CD4-positive, alpha-beta memory T cell (primary cell): ENCODE measurements at regions not wholly inside any gene's neighbourhood (a gene's known extent, or its start where the extent isn't known, plus 50 kb on each side); places are given as distances from the start of the nearest gene placed in this dataset.

Experiments used
- CTCF ChIA-PET: fragments of 350-600 bp; sonication (Branson Sonifier 250); formaldehyde crosslinking; loops from one replicate; lab custom pipeline; 2021; ENCODE audit warnings: inconsistent platforms; ENCODE audit not compliant: partially characterized antibody; lab: Charles Lee
- POLR2A ChIA-PET: fragments of 350-600 bp; sonication (Branson Sonifier 250); formaldehyde crosslinking; loops from one replicate; lab custom pipeline; 2021; ENCODE audit not compliant: partially characterized antibody; lab: Charles Lee
- DNase-seq, 5 donors: peaks; one replicate each; pipeline versions ENCODE4 v3.0.0 to v3.0.0-alpha.2; 2020 to 2022; ENCODE audit warnings: mixed read lengths in 1 of 5
- H3K27ac ChIP-seq: one replicate; pipeline ENCODE4 v1.7.0; 2013; ENCODE audit warnings: low read depth, low read length
- H3K27me3 ChIP-seq: 2 replicates; pipeline ENCODE4 v1.7.0; 2013; ENCODE audit warnings: mild to moderate bottlenecking, low read length, moderate library complexity; ENCODE audit not compliant: insufficient read depth
- H3K36me3 ChIP-seq: 2 replicates; pipeline ENCODE4 v1.7.0; 2013; ENCODE audit warnings: mild to moderate bottlenecking, low read length, moderate library complexity; ENCODE audit not compliant: insufficient read depth
- H3K4me1 ChIP-seq: 2 replicates; pipeline ENCODE4 v1.7.0; 2013; ENCODE audit warnings: mild to moderate bottlenecking, low read length, moderate library complexity; ENCODE audit not compliant: insufficient read depth
- H3K4me3 ChIP-seq, 2 donors: one replicate each; pipeline ENCODE4 v1.7.0; 2013; ENCODE audit warnings: low read length in 2 of 2, mild to moderate bottlenecking in 1 of 2
- H3K9me3 ChIP-seq, 2 donors: one replicate each; pipeline ENCODE4 v1.7.0; 2013; ENCODE audit warnings: low read length in 2 of 2, control low read depth in 1 of 2; ENCODE audit not compliant: control insufficient read depth in 1 of 2
- H3K27ac Mint-ChIP-seq, 7 donors: one replicate each; pipeline ENCODE4 v1.8.0; 2020 to 2021; ENCODE audit warnings: mixed read lengths in 7 of 7, mild to moderate bottlenecking in 6 of 7, inconsistent platforms in 3 of 7, moderate library complexity in 3 of 7
- H3K27me3 Mint-ChIP-seq, 2 donors: one replicate each; pipeline ENCODE4 v1.8.0; 2020 to 2021; ENCODE audit warnings: mixed read lengths in 2 of 2
- H3K36me3 Mint-ChIP-seq, 2 donors: one replicate each; pipeline ENCODE4 v1.8.0; 2020 to 2021; ENCODE audit warnings: mixed read lengths in 2 of 2, inconsistent platforms in 1 of 2, mild to moderate bottlenecking in 1 of 2
- H3K4me1 Mint-ChIP-seq, 4 donors: one replicate each; pipeline ENCODE4 v1.8.0; 2020 to 2021; ENCODE audit warnings: mixed read lengths in 4 of 4, mild to moderate bottlenecking in 1 of 4
- H3K4me3 Mint-ChIP-seq, 8 donors: one replicate each; pipeline ENCODE4 v1.8.0; 2020 to 2021; ENCODE audit warnings: mixed read lengths in 8 of 8, mild to moderate bottlenecking in 7 of 8, moderate library complexity in 6 of 8, inconsistent platforms in 3 of 8
- H3K9me3 Mint-ChIP-seq, 8 donors: one replicate each; pipeline ENCODE4 v1.8.0; 2020 to 2021; ENCODE audit warnings: mixed read lengths in 8 of 8, mild to moderate bottlenecking in 5 of 8, inconsistent platforms in 3 of 8, moderate library complexity in 1 of 8
- intact Hi-C: fragments of 100-400 bp; cut with micrococcal nuclease; formaldehyde crosslinking; loops from one replicate; pipeline ENCODE4 v1.15.1; 2023

GRCh38 chr4:62457356-62457755 lies 1257.2 kb downstream of the ADGRL3 start:
- Histone ChIP-seq H3K9me3 (no peaks in the 10 kb centered on the region), H3K27ac (no peak overlapping the region), H3K36me3 (no peaks in the 10 kb centered on the region), H3K27me3 (no peaks in the 10 kb centered on the region), H3K4me3 (no peak overlapping the region), H3K4me1 (no peaks in the 10 kb centered on the region)
- peaks cover 0 to 19% (median 10%) of the 10 kb centered on the region in 8 donors for H3K9me3 Mint-ChIP-seq
- H3K36me3 Mint-ChIP-seq: no peaks in the 10 kb centered on the region
- no peaks in the 10 kb centered on the region for H3K27me3 Mint-ChIP-seq
- DNase-seq: no peak
- CTCF ChIA-PET: no interaction called here
- POLR2A ChIA-PET: no interaction called here
- intact Hi-C loops: no loop called here
- H3K4me1 Mint-ChIP-seq: no peaks in the 10 kb centered on the region
- no peak overlapping the region for H3K27ac Mint-ChIP-seq
- H3K4me3 Mint-ChIP-seq: no peak overlapping the region

GRCh38 chr4:62455871-62456270 lies 1255.7 kb downstream of the ADGRL3 start:
- H3K27ac Mint-ChIP-seq: no peak overlapping the region
- intact Hi-C loops: no loop called here
- H3K27ac ChIP-seq: no peak overlapping the region
- H3K9me3 Mint-ChIP-seq: peaks cover 0 to 19% (median 9%) of the 10 kb centered on the region in 8 donors
- H3K36me3 Mint-ChIP-seq: no peaks in the 10 kb centered on the region
- H3K4me1 ChIP-seq: no peaks in the 10 kb centered on the region
- no peak overlapping the region for H3K4me3 Mint-ChIP-seq
- no peaks in the 10 kb centered on the region for H3K9me3 ChIP-seq
- no peaks in the 10 kb centered on the region for H3K36me3 ChIP-seq
- ChIA-PET CTCF (no interaction called here), POLR2A (no interaction called here)
- no peak for DNase-seq
- no peaks in the 10 kb centered on the region for H3K27me3 Mint-ChIP-seq
- no peaks in the 10 kb centered on the region for H3K4me1 Mint-ChIP-seq
- H3K27me3 ChIP-seq: no peaks in the 10 kb centered on the region
- no peak overlapping the region for H3K4me3 ChIP-seq

DNA sequence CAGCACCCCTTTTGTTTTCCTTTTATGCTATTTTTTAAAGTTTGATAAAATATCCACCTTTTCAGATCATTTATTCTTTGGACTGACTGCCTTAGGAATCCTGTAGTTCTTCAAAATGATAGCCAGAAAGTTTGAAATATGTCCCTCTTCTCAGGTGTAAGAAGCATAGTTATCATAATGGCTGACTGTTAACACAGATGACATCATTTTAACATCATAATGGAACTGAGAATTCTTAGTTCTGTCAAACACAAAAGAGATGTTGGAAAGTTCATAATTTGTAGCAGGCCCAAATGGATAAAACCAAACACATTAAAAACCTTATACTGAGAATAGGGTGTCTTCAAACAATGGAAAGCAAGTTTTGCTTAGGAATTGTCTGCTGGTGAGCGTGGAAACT lies 1254.4 kb downstream of the ADGRL3 start:
- Histone ChIP-seq H3K27me3 (no peaks in the 10 kb centered on the region), H3K36me3 (no peaks in the 10 kb centered on the region), H3K27ac (no peak overlapping the region), H3K4me1 (no peaks in the 10 kb centered on the region), H3K9me3 (no peaks in the 10 kb centered on the region), H3K4me3 (no peak overlapping the region)
- intact Hi-C loops: no loop called here
- CTCF ChIA-PET: no interaction called here
- Mint-ChIP-seq H3K27ac (no peak overlapping the region), H3K27me3 (no peaks in the 10 kb centered on the region), H3K9me3 (peaks cover 0 to 13% (median 5%) of the 10 kb centered on the region in 8 donors), H3K4me1 (no peaks in the 10 kb centered on the region), H3K4me3 (no peak overlapping the region), H3K36me3 (no peaks in the 10 kb centered on the region)
- DNase-seq: no peak
- POLR2A ChIA-PET: no interaction called here

- Mint-ChIP-seq H3K27me3 (no peaks in the 10 kb centered on the region), H3K36me3 (no peaks in the 10 kb centered on the region), H3K9me3 (peaks cover 0 to 13% (median 4%) of the 10 kb centered on the region in 8 donors), H3K4me3 (no peak overlapping the region), H3K27ac (no peak overlapping the region), H3K4me1 (no peaks in the 10 kb centered on the region)
- no peaks in the 10 kb centered on the region for H3K4me1 ChIP-seq
- no peaks in the 10 kb centered on the region for H3K36me3 ChIP-seq
- no peak for DNase-seq
- ChIA-PET CTCF (no interaction called here), POLR2A (no interaction called here)
- no peak overlapping the region for H3K27ac ChIP-seq
- intact Hi-C loops: no loop called here
- H3K27me3 ChIP-seq: no peaks in the 10 kb centered on the region
- no peaks in the 10 kb centered on the region for H3K9me3 ChIP-seq
- H3K4me3 ChIP-seq: no peak overlapping the region
Observed at GRCh38 chr4:62450740-62451139, 1250.6 kb downstream of the ADGRL3 start.

- no peaks in the 10 kb centered on the region for H3K4me1 Mint-ChIP-seq
- H3K9me3 ChIP-seq: no peaks in the 10 kb centered on the region
- ChIA-PET POLR2A (no interaction called here), CTCF (no interaction called here)
- intact Hi-C loops: no loop called here
- no peak for DNase-seq
- H3K27me3 ChIP-seq: no peaks in the 10 kb centered on the region
- H3K4me3 ChIP-seq: no peak overlapping the region
- H3K9me3 Mint-ChIP-seq: peaks cover 0 to 12% (median 3%) of the 10 kb centered on the region in 8 donors
- no peaks in the 10 kb centered on the region for H3K27me3 Mint-ChIP-seq
- no peak overlapping the region for H3K4me3 Mint-ChIP-seq
- no peaks in the 10 kb centered on the region for H3K36me3 Mint-ChIP-seq
- H3K27ac ChIP-seq: no peak overlapping the region
- no peaks in the 10 kb centered on the region for H3K4me1 ChIP-seq
- no peak overlapping the region for H3K27ac Mint-ChIP-seq
- H3K36me3 ChIP-seq: no peaks in the 10 kb centered on the region
Observed at GRCh38 chr4:62449538-62449937, 1249.4 kb downstream of the ADGRL3 start.

GRCh38 chr4:62448911-62449310 lies 1248.8 kb downstream of the ADGRL3 start:
- no peak overlapping the region for H3K4me3 ChIP-seq
- no peaks in the 10 kb centered on the region for H3K9me3 ChIP-seq
- H3K27ac Mint-ChIP-seq: no peak overlapping the region
- peaks cover 0 to 12% (median 5%) of the 10 kb centered on the region in 8 donors for H3K9me3 Mint-ChIP-seq
- H3K27ac ChIP-seq: no peak overlapping the region
- no peaks in the 10 kb centered on the region for H3K36me3 Mint-ChIP-seq
- no peaks in the 10 kb centered on the region for H3K27me3 Mint-ChIP-seq
- no peaks in the 10 kb centered on the region for H3K4me1 ChIP-seq
- H3K4me3 Mint-ChIP-seq: no peak overlapping the region
- H3K36me3 ChIP-seq: no peaks in the 10 kb centered on the region
- intact Hi-C loops: no loop called here
- DNase-seq: no peak
- no peaks in the 10 kb centered on the region for H3K4me1 Mint-ChIP-seq
- H3K27me3 ChIP-seq: no peaks in the 10 kb centered on the region
- POLR2A ChIA-PET: no interaction called here
- CTCF ChIA-PET: no interaction called here

DNA sequence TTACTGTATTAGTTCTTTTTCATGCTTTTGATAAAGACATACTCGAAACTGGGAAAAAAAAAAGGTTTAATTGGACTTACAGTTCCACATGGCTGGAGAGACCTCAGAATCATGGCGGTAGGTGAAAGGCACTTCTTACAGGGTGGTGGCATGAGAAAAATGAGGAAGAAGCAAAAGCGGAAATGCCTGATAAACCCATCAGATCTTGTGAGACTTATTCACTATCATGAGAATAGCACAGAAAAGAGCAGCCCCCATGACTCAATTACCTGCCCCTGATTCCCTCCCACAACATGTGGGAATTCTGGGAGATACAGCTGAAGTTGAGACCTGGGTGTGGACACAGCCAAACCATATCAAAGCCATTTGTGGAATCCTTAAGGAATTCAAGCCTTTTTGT lies 1238.9 kb downstream of the ADGRL3 start:
- Histone ChIP-seq H3K27ac (no peak overlapping the region), H3K36me3 (no peaks in the 10 kb centered on the region), H3K27me3 (no peaks in the 10 kb centered on the region), H3K4me3 (no peak overlapping the region), H3K9me3 (peaks cover 0 to 4% of the 10 kb centered on the region in 2 donors), H3K4me1 (no peaks in the 10 kb centered on the region)
- DNase-seq: no peak
- Mint-ChIP-seq H3K27me3 (no peaks in the 10 kb centered on the region), H3K9me3 (peaks cover 2 to 43% (median 21%) of the 10 kb centered on the region in 8 donors), H3K36me3 (no peaks in the 10 kb centered on the region), H3K4me1 (no peaks in the 10 kb centered on the region), H3K27ac (no peak overlapping the region), H3K4me3 (no peak overlapping the region)
- CTCF ChIA-PET: no interaction called here
- POLR2A ChIA-PET: no interaction called here
- intact Hi-C loops: no loop called here

GRCh38 chr4:62434921-62435320 lies 1234.8 kb downstream of the ADGRL3 start:
- Mint-ChIP-seq H3K27me3 (no peaks in the 10 kb centered on the region), H3K9me3 (peaks cover 3 to 38% (median 15%) of the 10 kb centered on the region in 8 donors), H3K4me1 (no peaks in the 10 kb centered on the region), H3K4me3 (no peak overlapping the region), H3K36me3 (no peaks in the 10 kb centered on the region), H3K27ac (no peak overlapping the region)
- Histone ChIP-seq H3K36me3 (no peaks in the 10 kb centered on the region), H3K4me1 (no peaks in the 10 kb centered on the region), H3K27me3 (no peaks in the 10 kb centered on the region), H3K9me3 (peaks cover 0 to 4% of the 10 kb centered on the region in 2 donors), H3K27ac (no peak overlapping the region), H3K4me3 (no peak overlapping the region)
- intact Hi-C loops: no loop called here
- ChIA-PET POLR2A (no interaction called here), CTCF (no interaction called here)
- DNase-seq: no peak
